HepG2 (cell line): ENCODE measurements at regions not wholly inside any gene's neighbourhood (a gene's known extent, or its start where the extent isn't known, plus 50 kb on each side); places are given as distances from the start of the nearest gene placed in this dataset.

Experiments used
- ATAC-seq: fragments of 200-7000 bp; cut with Tn5 transposase; 3 replicates; pipeline ENCODE4 v1.9.1; 2020; ENCODE audit warnings: mild to moderate bottlenecking, moderate library complexity
- BruUV-seq: library from RNA; stranded (reverse); fragments of 400-500 nt; replicated peaks from 2 replicates; lab custom pipeline; 2021; lab: Mats Ljungman, UMichigan
- CTCF ChIA-PET: fragments of 300-600 bp; formaldehyde crosslinking; extraction: SDS; loops from one replicate; lab custom pipeline; 2021; ENCODE audit warnings: low total read pairs, inconsistent platforms, low intra/inter-chr PET ratio; lab: Yijun Ruan, JAX
- POLR2A ChIA-PET: fragments of 350-600 bp; sonication (Branson Sonifier 250); formaldehyde crosslinking; loops from one replicate; lab custom pipeline; 2020; ENCODE audit warnings: antibody characterized with exemption, inconsistent platforms; lab: Yijun Ruan, JAX
- DNase-seq: peaks from one replicate; pipeline ENCODE4 v3.0.0-alpha.2; 2015; ENCODE audit warnings: low spot score
- FAIRE-seq: peaks from 3 replicates; lab custom pipeline; 2011; peaks lifted over from hg19 to GRCh38; lab: Jason Lieb, UNC
- H2AFZ ChIP-seq: one replicate; pipeline ENCODE4 v1.6.1; 2011; ENCODE audit warnings: low read length, inconsistent platforms
- H3K27ac ChIP-seq: fragments of 300-600 bp; 3 replicates; pipeline ENCODE4 v1.8.0; 2011; ENCODE audit warnings: mixed run types, mild to moderate bottlenecking, mixed read lengths, low read length, inconsistent platforms; ENCODE audit not compliant: insufficient read depth; ENCODE audit errors: extremely low read length
- H3K27me3 ChIP-seq, 2 experiments: fragments of 200-600 bp in 1 of 2; 2 replicates in 1 of 2; 3 replicates in 1 of 2; pipeline versions ENCODE4 v1.6.0 to v1.8.0; 2011; ENCODE audit warnings: low read length in 2 of 2, mild to moderate bottlenecking in 2 of 2, moderate library complexity in 2 of 2, inconsistent platforms in 1 of 2; ENCODE audit not compliant: insufficient read depth in 2 of 2, control insufficient read depth in 1 of 2
- H3K36me3 ChIP-seq, 2 experiments: fragments of 200-600 bp in 1 of 2; replicated peaks in 1 of 2; 2 replicates in 1 of 2; 3 replicates in 1 of 2; pipeline versions ENCODE4 v1.5.1 to v1.8.0; 2011; ENCODE audit warnings: low read length in 2 of 2, inconsistent platforms in 1 of 2; ENCODE audit not compliant: insufficient read depth in 2 of 2, control insufficient read depth in 1 of 2
- H3K4me1 ChIP-seq: 2 replicates; pipeline ENCODE4 v1.5.1; 2012; ENCODE audit warnings: low read length, inconsistent platforms; ENCODE audit not compliant: insufficient read depth
- H3K4me2 ChIP-seq: 2 replicates; pipeline ENCODE4 v1.6.0; 2011; ENCODE audit warnings: low read depth, low read length, inconsistent platforms
- H3K4me3 ChIP-seq, 3 experiments: fragments of 200-600 bp in 1 of 3; sonication (generic), shearing (Covaris generic) in 1 of 3; replicated peaks in 1 of 3; 2 replicates each; pipeline ENCODE4 v1.5.1; 2011 to 2016; ENCODE audit warnings: low read length in 3 of 3, inconsistent platforms in 2 of 3, low read depth in 2 of 3, mild to moderate bottlenecking in 2 of 3, control low read depth in 1 of 3, mixed read lengths in 1 of 3; ENCODE audit not compliant: insufficient read depth in 1 of 3
- H3K79me2 ChIP-seq: one replicate; pipeline ENCODE4 v1.6.1; 2011; ENCODE audit warnings: low read length, inconsistent platforms; ENCODE audit not compliant: insufficient read depth
- H3K9ac ChIP-seq: 2 replicates; pipeline ENCODE4 v1.6.0; 2011; ENCODE audit warnings: mild to moderate bottlenecking, low read depth, low read length, inconsistent platforms; ENCODE audit not compliant: insufficient read depth
- H3K9me3 ChIP-seq: 2 replicates; pipeline ENCODE4 v1.5.1; 2012; ENCODE audit warnings: mild to moderate bottlenecking, low read length
- H4K20me1 ChIP-seq: 2 replicates; pipeline ENCODE4 v1.6.0; 2011; ENCODE audit warnings: inconsistent platforms, mild to moderate bottlenecking, low read length, moderate library complexity; ENCODE audit not compliant: insufficient read depth
- ATF5 ChIP-seq: sonication (generic); formaldehyde crosslinking; IDR thresholded peaks from 2 replicates; pipeline ENCODE4 v1.4.0; 2020; ENCODE audit warnings: mild to moderate bottlenecking, low read depth, missing genetic modification reagents
- MAFF ChIP-seq: IDR thresholded peaks from 2 replicates; pipeline ENCODE4 v1.6.1; 2011; ENCODE audit warnings: low read depth, low read length, improper control_type of control experiment
- MNT ChIP-seq: fragments of 450-650 bp; IDR thresholded peaks from 2 replicates; pipeline ENCODE4 v1.6.1; 2016
- NRL ChIP-seq: sonication (generic); formaldehyde crosslinking; IDR thresholded peaks from 2 replicates; pipeline ENCODE4 v1.5.0; 2020; ENCODE audit warnings: missing genetic modification reagents, mild to moderate bottlenecking, moderate library complexity, borderline replicate concordance
- ZNF552 ChIP-seq: sonication (generic); formaldehyde crosslinking; IDR thresholded peaks from 2 replicates; pipeline ENCODE4 v1.9.0; 2022; ENCODE audit warnings: missing genetic modification reagents, mild to moderate bottlenecking, borderline replicate concordance
- ZNF556 ChIP-seq: sonication (generic); formaldehyde crosslinking; IDR thresholded peaks from 2 replicates; pipeline ENCODE4 v1.4.0; 2020; ENCODE audit warnings: mild to moderate bottlenecking, missing genetic modification reagents, borderline replicate concordance
- ZNF605 ChIP-seq: sonication (generic); formaldehyde crosslinking; IDR thresholded peaks from 2 replicates; pipeline ENCODE4 v1.8.0; 2022; ENCODE audit warnings: mild to moderate bottlenecking, missing genetic modification reagents
- WGBS: methylation state at CpG from one replicate; pipeline ENCODE4 v1.1.6; 2017; ENCODE audit warnings: low lambda C conversion rate; 5-methylcytosine and 5-hydroxymethylcytosine counted together
- in situ Hi-C: cut with HindIII; loops from 2 replicates; pipeline ENCODE4 v1.10.0; 2017; ENCODE audit warnings: low pct_unique_long_range_greater_than_20kb; ENCODE audit not compliant: extremely low pct_ligation_motif_present
- intact Hi-C: fragments of 100-400 bp; cut with micrococcal nuclease; formaldehyde crosslinking; loops from one replicate; pipeline ENCODE4 v1.10.0; 2022; ENCODE audit not compliant: unreplicated experiment

- TF ChIP-seq NRL (no peak), ATF5 (CRISPR knock-in tag) (no peak), ZNF552 (no peak), ZNF605 (CRISPR knock-in tag) (no peak)
Observed at GRCh38 chr5:107169867-107170266, 500.9 kb downstream of the EFNA5 start (continued).

- Histone ChIP-seq H3K27me3 (no peaks in the 10 kb centered on the region), H3K36me3 (no peaks in the 10 kb centered on the region), H3K27ac (no peak overlapping the region), H4K20me1 (no peaks in the 10 kb centered on the region), H3K9me3 (peaks cover 64% of the 10 kb centered on the region), H3K4me3 (no peak overlapping the region), H2AFZ (no peak overlapping the region), H3K79me2 (no peaks in the 10 kb centered on the region), H3K4me2 (no peak overlapping the region), H3K9ac (no peak overlapping the region), H3K4me1 (no peaks in the 10 kb centered on the region)
- in situ Hi-C loops, result no loop called here
- FAIRE-seq (no peak), ATAC-seq (no peak), DNase-seq (no peak)
- 15% methylated on average over 8 of the region's 8 CpGs for WGBS
- TF ChIP-seq MAFF, result no peak
- no peak for TF ChIP-seq ZNF556 (CRISPR knock-in tag)
- TF ChIP-seq MNT, result no peak
- BruUV-seq, result no TSS peak
- intact Hi-C loops, result no loop called here
- CTCF ChIA-PET, result no interaction called here
- POLR2A ChIA-PET, result no interaction called here
Observed at GRCh38 chr5:107168848-107169752, 501.6 kb downstream of the EFNA5 start.
